Medulla oblongata (tissue), 1 donor: ENCODE measurements at regions not wholly inside any gene's neighbourhood (a gene's known extent, or its start where the extent isn't known, plus 50 kb on each side); places are given as distances from the start of the nearest gene placed in this dataset.
"Not testable (repeated sequence)": the region's sequence is repeated elsewhere in the genome, so short reads cannot be mapped to it uniquely, and the experiment has no call there.

Experiments
- DNase-seq: peaks from one replicate; pipeline ENCODE4 v3.0.0-alpha.2; 2015; ENCODE audit errors: extremely low spot score

- no peak for DNase-seq
Observed at GRCh38 chr2:123696799-123697410, 328.2 kb upstream of the CNTNAP5 start.

- DNase-seq, result no peak
Observed at GRCh38 chr2:123715467-123715982, 309.6 kb upstream of the CNTNAP5 start.

- peak; percentile 15 for DNase-seq
Observed at GRCh38 chr2:123717636-123718334, 307.3 kb upstream of the CNTNAP5 start.

- no peak for DNase-seq
Observed at GRCh38 chr2:123720760-123721159, 304.3 kb upstream of the CNTNAP5 start.

GRCh38 chr2:123723706-123724105 is 301.4 kb upstream of the CNTNAP5 start:
- DNase-seq, result no peak

GRCh38 chr2:123732563-123732962 is 292.5 kb upstream of the CNTNAP5 start:
- DNase-seq, result no peak

GRCh38 chr2:123737371-123737770 is 287.7 kb upstream of the CNTNAP5 start:
- no peak for DNase-seq

GRCh38 chr2:123738643-123739042 is 286.4 kb upstream of the CNTNAP5 start:
- no peak for DNase-seq

GRCh38 chr2:123746006-123746405 is 279.1 kb upstream of the CNTNAP5 start:
- DNase-seq, result no peak

GRCh38 chr2:123747326-123747725 is 277.8 kb upstream of the CNTNAP5 start:
- no peak for DNase-seq

GRCh38 chr2:123762221-123762620 is 262.9 kb upstream of the CNTNAP5 start:
- DNase-seq, result no peak

- DNase-seq, result no peak
Observed at GRCh38 chr2:123768233-123768632, 256.9 kb upstream of the CNTNAP5 start.

GRCh38 chr2:123769001-123769400 is 256.1 kb upstream of the CNTNAP5 start:
- no peak for DNase-seq

- DNase-seq, result no peak
Observed at GRCh38 chr2:123770996-123771720, 253.9 kb upstream of the CNTNAP5 start.

GRCh38 chr2:123771928-123772632 is 253.0 kb upstream of the CNTNAP5 start:
- no peak for DNase-seq

- no peak for DNase-seq
Observed at GRCh38 chr2:123777116-123777515, 248.0 kb upstream of the CNTNAP5 start.

GRCh38 chr2:123783164-123783563 is 241.9 kb upstream of the CNTNAP5 start:
- no peak for DNase-seq

- no peak for DNase-seq
Observed at GRCh38 chr2:123785332-123785731, 239.8 kb upstream of the CNTNAP5 start.

- DNase-seq, result no peak
Observed at GRCh38 chr2:123791207-123791606, 233.9 kb upstream of the CNTNAP5 start.

- DNase-seq, result no peak
Observed at GRCh38 chr2:123791684-123792083, 233.4 kb upstream of the CNTNAP5 start.

- not testable (repeated sequence) for DNase-seq
Observed at GRCh38 chr2:123804126-123804525, 221.0 kb upstream of the CNTNAP5 start.

GRCh38 chr2:123805746-123806145 is 219.3 kb upstream of the CNTNAP5 start:
- DNase-seq, result not testable (repeated sequence)
